ENCODE measurements at regions not wholly inside any gene's neighbourhood (a gene's known extent, or its start where the extent isn't known, plus 50 kb on each side); places are given as distances from the start of the nearest gene placed in this dataset.

GRCh38 chr7:8353991-8354390 is 79.4 kb upstream of the NXPH1 start:
- H3K4me3 Mint-ChIP-seq (ENCODE audit: low read depth) = no peak overlapping the region
- H3K27ac Mint-ChIP-seq = no peak overlapping the region
- H3K4me1 Mint-ChIP-seq (ENCODE audit: low read depth) = peaks cover 2% of the 10 kb centered on the region
- TF ChIP-seq, protein P1, sequence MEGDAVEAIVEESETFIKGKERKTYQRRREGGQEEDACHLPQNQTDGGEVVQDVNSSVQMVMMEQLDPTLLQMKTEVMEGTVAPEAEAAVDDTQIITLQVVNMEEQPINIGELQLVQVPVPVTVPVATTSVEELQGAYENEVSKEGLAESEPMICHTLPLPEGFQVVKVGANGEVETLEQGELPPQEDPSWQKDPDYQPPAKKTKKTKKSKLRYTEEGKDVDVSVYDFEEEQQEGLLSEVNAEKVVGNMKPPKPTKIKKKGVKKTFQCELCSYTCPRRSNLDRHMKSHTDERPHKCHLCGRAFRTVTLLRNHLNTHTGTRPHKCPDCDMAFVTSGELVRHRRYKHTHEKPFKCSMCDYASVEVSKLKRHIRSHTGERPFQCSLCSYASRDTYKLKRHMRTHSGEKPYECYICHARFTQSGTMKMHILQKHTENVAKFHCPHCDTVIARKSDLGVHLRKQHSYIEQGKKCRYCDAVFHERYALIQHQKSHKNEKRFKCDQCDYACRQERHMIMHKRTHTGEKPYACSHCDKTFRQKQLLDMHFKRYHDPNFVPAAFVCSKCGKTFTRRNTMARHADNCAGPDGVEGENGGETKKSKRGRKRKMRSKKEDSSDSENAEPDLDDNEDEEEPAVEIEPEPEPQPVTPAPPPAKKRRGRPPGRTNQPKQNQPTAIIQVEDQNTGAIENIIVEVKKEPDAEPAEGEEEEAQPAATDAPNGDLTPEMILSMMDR (IDR thresholded peaks at IDR 0.05; ENCODE audit: unreplicated experiment) = no peak
- DNase-seq (ENCODE audit: low spot score, unreplicated experiment) = no peak
- no peaks in the 10 kb centered on the region for H3K27me3 Mint-ChIP-seq
- peaks cover 4% of the 10 kb centered on the region for H3K9me3 Mint-ChIP-seq (ENCODE audit: low read depth)
- no peaks in the 10 kb centered on the region for H3K36me3 Mint-ChIP-seq (ENCODE audit: insufficient read depth)

DNA sequence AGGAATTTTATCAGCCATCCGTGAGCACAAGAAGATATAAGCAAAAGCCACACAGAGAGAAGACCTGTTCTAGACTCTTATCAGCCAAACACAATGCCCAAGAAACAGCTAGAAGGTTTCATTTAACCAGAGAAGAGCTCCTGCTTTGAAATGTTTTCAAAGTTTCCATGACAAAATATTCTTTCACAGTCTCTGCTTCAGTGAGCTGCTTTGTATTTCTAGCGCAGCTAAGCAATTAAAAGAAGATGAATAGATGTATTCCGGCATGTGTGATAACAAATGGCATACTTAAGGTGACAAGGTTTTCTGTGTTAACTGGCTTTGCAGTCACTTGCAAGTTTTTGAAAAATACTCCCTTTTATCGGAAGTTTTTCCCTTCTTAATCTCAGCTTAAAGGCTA is 78.9 kb upstream of the NXPH1 start:
- no peak for DNase-seq (ENCODE audit: low spot score, unreplicated experiment)
- peaks cover 4% of the 10 kb centered on the region for H3K9me3 Mint-ChIP-seq (ENCODE audit: low read depth)
- peaks cover 2% of the 10 kb centered on the region for H3K4me1 Mint-ChIP-seq (ENCODE audit: low read depth)
- H3K36me3 Mint-ChIP-seq (ENCODE audit: insufficient read depth) = no peaks in the 10 kb centered on the region
- TF ChIP-seq, protein P1 (IDR thresholded peaks at IDR 0.05; ENCODE audit: unreplicated experiment) = no peak
- H3K4me3 Mint-ChIP-seq (ENCODE audit: low read depth) = no peak overlapping the region
- no peaks in the 10 kb centered on the region for H3K27me3 Mint-ChIP-seq
- H3K27ac Mint-ChIP-seq = no peak overlapping the region

DNA sequence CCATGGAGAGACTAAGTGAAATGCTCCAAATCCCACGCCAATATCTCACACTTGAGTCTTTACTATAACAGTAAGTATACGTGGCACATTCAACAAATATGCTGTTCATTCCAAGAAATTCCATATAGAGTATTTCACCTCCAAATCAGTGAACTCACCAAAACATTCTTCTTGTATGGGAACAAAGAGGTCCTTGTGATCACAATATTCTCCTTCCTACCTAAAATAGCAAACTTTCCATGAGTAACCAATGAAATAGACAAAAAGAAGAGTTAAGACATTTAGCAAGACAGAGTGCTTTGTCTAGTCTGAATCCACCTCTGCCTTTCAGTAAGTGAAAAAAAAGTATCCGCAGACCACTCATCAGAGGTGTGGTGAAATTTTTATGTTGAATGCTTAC is 77.3 kb upstream of the NXPH1 start:
- no peak overlapping the region for H3K27ac Mint-ChIP-seq
- no peak overlapping the region for H3K4me3 Mint-ChIP-seq (ENCODE audit: low read depth)
- no peaks in the 10 kb centered on the region for H3K36me3 Mint-ChIP-seq (ENCODE audit: insufficient read depth)
- peaks cover 3% of the 10 kb centered on the region for H3K9me3 Mint-ChIP-seq (ENCODE audit: low read depth)
- DNase-seq (ENCODE audit: low spot score, unreplicated experiment) = no peak
- TF ChIP-seq, protein P1 (IDR thresholded peaks at IDR 0.05; ENCODE audit: unreplicated experiment) = no peak
- no peaks in the 10 kb centered on the region for H3K27me3 Mint-ChIP-seq
- H3K4me1 Mint-ChIP-seq (ENCODE audit: low read depth) = peaks cover 6% of the 10 kb centered on the region

DNA sequence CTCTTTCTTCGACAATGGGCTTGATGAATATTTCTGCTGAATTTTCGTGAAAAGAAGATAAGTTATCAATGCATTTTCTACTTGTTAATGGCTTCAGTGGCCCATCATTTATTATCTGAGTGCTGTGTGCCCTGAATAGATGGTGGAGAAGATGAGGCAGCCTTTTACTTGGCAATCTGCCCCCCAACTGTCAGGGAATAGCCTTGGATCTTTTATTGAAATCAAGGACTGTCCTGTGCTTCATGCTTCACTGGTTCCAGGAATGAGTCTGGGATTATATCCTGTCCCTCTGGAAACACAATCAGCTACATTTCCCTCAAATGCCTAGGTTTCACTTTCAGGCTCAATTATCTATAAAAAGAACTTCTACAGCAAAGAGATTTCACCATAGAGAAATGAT is 75.9 kb upstream of the NXPH1 start:
- no peaks in the 10 kb centered on the region for H3K9me3 Mint-ChIP-seq (ENCODE audit: low read depth)
- DNase-seq (ENCODE audit: low spot score, unreplicated experiment) = no peak
- no peaks in the 10 kb centered on the region for H3K27me3 Mint-ChIP-seq
- peaks cover 8% of the 10 kb centered on the region for H3K4me1 Mint-ChIP-seq (ENCODE audit: low read depth)
- no peak overlapping the region for H3K4me3 Mint-ChIP-seq (ENCODE audit: low read depth)
- no peak overlapping the region for H3K27ac Mint-ChIP-seq
- H3K36me3 Mint-ChIP-seq (ENCODE audit: insufficient read depth) = no peaks in the 10 kb centered on the region
- TF ChIP-seq, protein P1 (IDR thresholded peaks at IDR 0.05; ENCODE audit: unreplicated experiment) = no peak

DNA sequence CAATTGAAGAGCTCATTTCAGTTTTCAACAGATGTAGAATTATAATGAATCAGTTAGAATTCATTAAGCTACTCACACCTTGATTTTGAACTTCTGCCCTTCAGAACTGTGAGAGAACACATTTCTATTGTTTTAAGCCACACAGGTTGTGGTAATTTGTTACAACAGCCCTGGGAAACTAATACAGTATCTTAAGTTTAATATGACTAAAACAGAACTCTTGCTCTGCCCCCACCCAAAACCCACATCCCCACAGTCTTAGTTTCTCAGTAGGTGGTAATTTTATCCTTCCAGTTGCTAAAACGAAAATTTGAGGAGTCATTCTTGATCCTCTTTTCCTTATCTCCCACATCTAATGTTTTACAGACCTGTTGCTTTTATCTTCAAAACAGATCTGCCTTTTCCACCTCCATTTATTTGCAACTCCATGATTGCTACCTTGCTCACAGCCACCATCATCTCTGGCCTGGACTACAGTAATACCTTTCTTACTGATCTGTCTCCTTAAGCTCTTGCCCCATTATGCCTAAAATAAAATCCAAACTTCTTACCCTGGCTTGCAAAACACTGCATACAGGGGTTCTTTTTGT is 72.8 kb upstream of the NXPH1 start:
- no peaks in the 10 kb centered on the region for H3K27me3 Mint-ChIP-seq
- no peak overlapping the region for H3K27ac Mint-ChIP-seq
- no peak overlapping the region for H3K4me3 Mint-ChIP-seq (ENCODE audit: low read depth)
- no peak for DNase-seq (ENCODE audit: low spot score, unreplicated experiment)
- H3K4me1 Mint-ChIP-seq (ENCODE audit: low read depth) = peaks cover 8% of the 10 kb centered on the region
- H3K9me3 Mint-ChIP-seq (ENCODE audit: low read depth) = no peaks in the 10 kb centered on the region
- TF ChIP-seq, protein P1 (IDR thresholded peaks at IDR 0.05; ENCODE audit: unreplicated experiment) = no peak
- no peaks in the 10 kb centered on the region for H3K36me3 Mint-ChIP-seq (ENCODE audit: insufficient read depth)

All from progenitor cell of endocrine pancreas (in vitro differentiated cells).